ENCODE measurements at regions not wholly inside any gene's neighbourhood (a gene's known extent, or its start where the extent isn't known, plus 50 kb on each side); places are given as distances from the start of the nearest gene placed in this dataset.

DNA sequence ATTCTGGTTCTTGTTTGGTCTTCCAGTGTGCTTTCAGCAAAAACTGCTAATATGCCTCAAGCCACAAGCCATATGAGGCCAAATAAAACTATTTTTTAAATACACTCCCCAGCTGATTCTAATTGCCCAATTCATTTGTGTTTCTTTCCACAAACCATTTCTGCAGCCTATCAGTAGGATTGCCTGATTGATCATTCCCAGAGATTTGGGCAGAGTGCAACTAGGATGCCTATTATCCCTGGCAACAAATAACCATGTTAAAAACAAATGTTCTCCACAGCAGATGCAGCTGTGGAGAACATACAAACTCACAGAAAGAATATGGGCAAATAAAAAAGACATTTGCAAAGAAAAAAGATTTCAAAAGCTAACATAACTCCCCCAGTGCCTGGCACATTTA is 76.9 kb upstream of the CAV2 start:
- TF ChIP-seq TBP (optimal IDR thresholded peaks at IDR 0.05; ENCODE audit: low read depth, low read length) = no peak
- TF ChIP-seq MTA1 (IDR thresholded peaks at IDR 0.05; ENCODE audit: borderline replicate concordance) = no peak
- no peak for TF ChIP-seq HDAC6 (IDR thresholded peaks at IDR 0.05; ENCODE audit: low read depth, low read length)
- TF ChIP-seq, protein P1, sequence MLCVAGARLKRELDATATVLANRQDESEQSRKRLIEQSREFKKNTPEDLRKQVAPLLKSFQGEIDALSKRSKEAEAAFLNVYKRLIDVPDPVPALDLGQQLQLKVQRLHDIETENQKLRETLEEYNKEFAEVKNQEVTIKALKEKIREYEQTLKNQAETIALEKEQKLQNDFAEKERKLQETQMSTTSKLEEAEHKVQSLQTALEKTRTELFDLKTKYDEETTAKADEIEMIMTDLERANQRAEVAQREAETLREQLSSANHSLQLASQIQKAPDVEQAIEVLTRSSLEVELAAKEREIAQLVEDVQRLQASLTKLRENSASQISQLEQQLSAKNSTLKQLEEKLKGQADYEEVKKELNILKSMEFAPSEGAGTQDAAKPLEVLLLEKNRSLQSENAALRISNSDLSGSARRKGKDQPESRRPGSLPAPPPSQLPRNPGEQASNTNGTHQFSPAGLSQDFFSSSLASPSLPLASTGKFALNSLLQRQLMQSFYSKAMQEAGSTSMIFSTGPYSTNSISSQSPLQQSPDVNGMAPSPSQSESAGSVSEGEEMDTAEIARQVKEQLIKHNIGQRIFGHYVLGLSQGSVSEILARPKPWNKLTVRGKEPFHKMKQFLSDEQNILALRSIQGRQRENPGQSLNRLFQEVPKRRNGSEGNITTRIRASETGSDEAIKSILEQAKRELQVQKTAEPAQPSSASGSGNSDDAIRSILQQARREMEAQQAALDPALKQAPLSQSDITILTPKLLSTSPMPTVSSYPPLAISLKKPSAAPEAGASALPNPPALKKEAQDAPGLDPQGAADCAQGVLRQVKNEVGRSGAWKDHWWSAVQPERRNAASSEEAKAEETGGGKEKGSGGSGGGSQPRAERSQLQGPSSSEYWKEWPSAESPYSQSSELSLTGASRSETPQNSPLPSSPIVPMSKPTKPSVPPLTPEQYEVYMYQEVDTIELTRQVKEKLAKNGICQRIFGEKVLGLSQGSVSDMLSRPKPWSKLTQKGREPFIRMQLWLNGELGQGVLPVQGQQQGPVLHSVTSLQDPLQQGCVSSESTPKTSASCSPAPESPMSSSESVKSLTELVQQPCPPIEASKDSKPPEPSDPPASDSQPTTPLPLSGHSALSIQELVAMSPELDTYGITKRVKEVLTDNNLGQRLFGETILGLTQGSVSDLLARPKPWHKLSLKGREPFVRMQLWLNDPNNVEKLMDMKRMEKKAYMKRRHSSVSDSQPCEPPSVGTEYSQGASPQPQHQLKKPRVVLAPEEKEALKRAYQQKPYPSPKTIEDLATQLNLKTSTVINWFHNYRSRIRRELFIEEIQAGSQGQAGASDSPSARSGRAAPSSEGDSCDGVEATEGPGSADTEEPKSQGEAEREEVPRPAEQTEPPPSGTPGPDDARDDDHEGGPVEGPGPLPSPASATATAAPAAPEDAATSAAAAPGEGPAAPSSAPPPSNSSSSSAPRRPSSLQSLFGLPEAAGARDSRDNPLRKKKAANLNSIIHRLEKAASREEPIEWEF (CRISPR knock-in tag; IDR thresholded peaks at IDR 0.05) = no peak

Data from K562 (cell line).